ENCODE measurements at regions not wholly inside any gene's neighbourhood (a gene's known extent, or its start where the extent isn't known, plus 50 kb on each side); places are given as distances from the start of the nearest gene placed in this dataset.

- no peak for DNase-seq (ENCODE audit: low spot score)
- TF ChIP-seq CTCF (IDR thresholded peaks at IDR 0.05): no peak
- no peak overlapping the region for H3K27ac ChIP-seq
- no peaks in the 10 kb centered on the region for H3K36me3 ChIP-seq
- no peaks in the 10 kb centered on the region for H3K9me3 ChIP-seq
- H3K4me3 ChIP-seq: no peak overlapping the region
- H3K27me3 ChIP-seq: no peaks in the 10 kb centered on the region
- H3K4me1 ChIP-seq: no peaks in the 10 kb centered on the region
Measured at GRCh38 chr3:76631251-76631650, 408.6 kb upstream of the ROBO2 start.

GRCh38 chr3:76638006-76638405 lies 401.9 kb upstream of the ROBO2 start:
- Histone ChIP-seq H3K9me3 (no peaks in the 10 kb centered on the region), H3K4me1 (no peaks in the 10 kb centered on the region), H3K36me3 (no peaks in the 10 kb centered on the region), H3K27ac (no peak overlapping the region), H3K27me3 (no peaks in the 10 kb centered on the region), H3K4me3 (no peak overlapping the region)
- TF ChIP-seq CTCF (IDR thresholded peaks at IDR 0.05): no peak
- DNase-seq (ENCODE audit: low spot score): no peak

GRCh38 chr3:76643623-76644304 lies 396.1 kb upstream of the ROBO2 start:
- TF ChIP-seq CTCF (IDR thresholded peaks at IDR 0.05): no peak
- no peak for DNase-seq (ENCODE audit: low spot score)
- H3K4me1 ChIP-seq: no peaks in the 10 kb centered on the region
- no peaks in the 10 kb centered on the region for H3K27me3 ChIP-seq
- H3K4me3 ChIP-seq: no peak overlapping the region
- H3K36me3 ChIP-seq: no peaks in the 10 kb centered on the region
- H3K9me3 ChIP-seq: no peaks in the 10 kb centered on the region
- H3K27ac ChIP-seq: no peak overlapping the region

- no peak for DNase-seq (ENCODE audit: low spot score)
- no peaks in the 10 kb centered on the region for H3K4me1 ChIP-seq
- no peak for TF ChIP-seq CTCF (IDR thresholded peaks at IDR 0.05)
- H3K4me3 ChIP-seq: no peak overlapping the region
- no peaks in the 10 kb centered on the region for H3K9me3 ChIP-seq
- H3K36me3 ChIP-seq: no peaks in the 10 kb centered on the region
- no peaks in the 10 kb centered on the region for H3K27me3 ChIP-seq
- no peak overlapping the region for H3K27ac ChIP-seq
Measured at GRCh38 chr3:76644305-76644675, 395.6 kb upstream of the ROBO2 start.

- DNase-seq (ENCODE audit: low spot score): no peak
- Histone ChIP-seq H3K27ac (no peak overlapping the region), H3K9me3 (no peaks in the 10 kb centered on the region), H3K4me1 (no peaks in the 10 kb centered on the region), H3K36me3 (no peaks in the 10 kb centered on the region), H3K4me3 (no peak overlapping the region), H3K27me3 (no peaks in the 10 kb centered on the region)
- TF ChIP-seq CTCF (IDR thresholded peaks at IDR 0.05): no peak
Measured at GRCh38 chr3:76645724-76646123, 394.2 kb upstream of the ROBO2 start.

GRCh38 chr3:76646921-76647562 lies 392.9 kb upstream of the ROBO2 start:
- Histone ChIP-seq H3K27me3 (no peaks in the 10 kb centered on the region), H3K9me3 (no peaks in the 10 kb centered on the region), H3K27ac (no peak overlapping the region), H3K36me3 (no peaks in the 10 kb centered on the region), H3K4me1 (no peaks in the 10 kb centered on the region), H3K4me3 (no peak overlapping the region)
- TF ChIP-seq CTCF (IDR thresholded peaks at IDR 0.05): no peak
- DNase-seq (ENCODE audit: low spot score): no peak
